ENCODE measurements at regions not wholly inside any gene's neighbourhood (a gene's known extent, or its start where the extent isn't known, plus 50 kb on each side); places are given as distances from the start of the nearest gene placed in this dataset.
"Not testable (repeated sequence)": the region's sequence is repeated elsewhere in the genome, so short reads cannot be mapped to it uniquely, and the experiment has no call there.

- TF ChIP-seq CTCF (IDR thresholded peaks at IDR 0.05), result no peak
- ATAC-seq (ENCODE audit: low FRiP score), result no peak
Measured at GRCh38 chr2:52428224-52428623, 1339.4 kb upstream of the CHAC2 start.

GRCh38 chr2:52423655-52424054 lies 1343.9 kb upstream of the CHAC2 start:
- no peak for DNase-seq (ENCODE audit: low spot score)
- no peak for TF ChIP-seq CTCF (IDR thresholded peaks at IDR 0.05)
- ATAC-seq (ENCODE audit: low FRiP score), result no peak

More at GRCh38 chr2:52428224-52428623, 1339.4 kb upstream of the CHAC2 start:
- no peak for DNase-seq (ENCODE audit: low spot score)

- TF ChIP-seq CTCF (IDR thresholded peaks at IDR 0.05), result no peak
- ATAC-seq (ENCODE audit: low FRiP score) (no peak), DNase-seq (ENCODE audit: low spot score) (no peak)
Measured at GRCh38 chr2:52423111-52423510, 1344.5 kb upstream of the CHAC2 start.

GRCh38 chr2:52416340-52416739 lies 1351.3 kb upstream of the CHAC2 start:
- no peak for DNase-seq (ENCODE audit: low spot score)
- ATAC-seq (ENCODE audit: low FRiP score), result no peak
- no peak for TF ChIP-seq CTCF (IDR thresholded peaks at IDR 0.05)

- DNase-seq (ENCODE audit: low spot score) (no peak), ATAC-seq (ENCODE audit: low FRiP score) (no peak)
- TF ChIP-seq CTCF (IDR thresholded peaks at IDR 0.05), result no peak
Measured at GRCh38 chr2:52414561-52415295, 1352.9 kb upstream of the CHAC2 start.

- not testable (repeated sequence) for DNase-seq (ENCODE audit: low spot score); ATAC-seq (ENCODE audit: low FRiP score)
Measured at GRCh38 chr2:52409308-52410118, 1358.1 kb upstream of the CHAC2 start.

- TF ChIP-seq CTCF (IDR thresholded peaks at IDR 0.05), result no peak
- ATAC-seq (ENCODE audit: low FRiP score), result no peak
- no peak for DNase-seq (ENCODE audit: low spot score)
Measured at GRCh38 chr2:52405980-52406379, 1361.6 kb upstream of the CHAC2 start.

Data from omental fat pad (tissue), 3 donors.